GM13977 (cell line): ENCODE measurements at regions not wholly inside any gene's neighbourhood (a gene's known extent, or its start where the extent isn't known, plus 50 kb on each side); places are given as distances from the start of the nearest gene placed in this dataset.

ENCODE experiments used
- DNase-seq: peaks from one replicate; pipeline ENCODE4 v3.0.0; 2012; ENCODE audit warnings: low spot score
- in situ Hi-C: fragments of 300-500 bp; cut with MboI; formaldehyde crosslinking; loops from one replicate; pipeline ENCODE4 v1.12.0; 2022; ENCODE audit warnings: low sequenced_read_pairs, low pct_unique_long_range_greater_than_20kb, mixed read lengths, inconsistent platforms; ENCODE audit not compliant: unreplicated experiment
- TF ChIP-seq, protein P1 (sequence below): IDR thresholded peaks from 2 replicates; pipeline ENCODE4 v1.5.1; 2012; ENCODE audit warnings: mild to moderate bottlenecking, control low read depth; ENCODE audit not compliant: insufficient read depth; ENCODE audit errors: extremely low read depth, missing control alignments

DNA sequence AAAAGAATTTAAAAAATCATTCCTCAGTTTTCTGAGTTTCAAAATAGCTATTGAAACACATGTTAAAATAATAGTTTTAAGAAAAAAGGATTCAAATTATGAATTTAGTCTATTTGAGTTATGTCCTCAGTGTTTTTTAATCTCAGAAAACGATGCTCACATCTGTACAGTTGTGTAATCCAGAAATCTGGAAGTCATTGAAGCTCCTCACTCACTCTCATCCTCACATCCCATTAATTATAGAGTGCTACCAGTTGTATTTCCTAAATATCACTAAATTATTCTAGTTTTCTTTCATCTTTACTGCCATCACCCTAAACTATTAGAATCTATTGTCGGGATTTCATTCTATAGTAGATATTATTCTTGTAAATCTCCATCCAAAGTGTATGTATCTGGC lies 234.7 kb upstream of the RIMS1 start:
- TF ChIP-seq, protein P1, sequence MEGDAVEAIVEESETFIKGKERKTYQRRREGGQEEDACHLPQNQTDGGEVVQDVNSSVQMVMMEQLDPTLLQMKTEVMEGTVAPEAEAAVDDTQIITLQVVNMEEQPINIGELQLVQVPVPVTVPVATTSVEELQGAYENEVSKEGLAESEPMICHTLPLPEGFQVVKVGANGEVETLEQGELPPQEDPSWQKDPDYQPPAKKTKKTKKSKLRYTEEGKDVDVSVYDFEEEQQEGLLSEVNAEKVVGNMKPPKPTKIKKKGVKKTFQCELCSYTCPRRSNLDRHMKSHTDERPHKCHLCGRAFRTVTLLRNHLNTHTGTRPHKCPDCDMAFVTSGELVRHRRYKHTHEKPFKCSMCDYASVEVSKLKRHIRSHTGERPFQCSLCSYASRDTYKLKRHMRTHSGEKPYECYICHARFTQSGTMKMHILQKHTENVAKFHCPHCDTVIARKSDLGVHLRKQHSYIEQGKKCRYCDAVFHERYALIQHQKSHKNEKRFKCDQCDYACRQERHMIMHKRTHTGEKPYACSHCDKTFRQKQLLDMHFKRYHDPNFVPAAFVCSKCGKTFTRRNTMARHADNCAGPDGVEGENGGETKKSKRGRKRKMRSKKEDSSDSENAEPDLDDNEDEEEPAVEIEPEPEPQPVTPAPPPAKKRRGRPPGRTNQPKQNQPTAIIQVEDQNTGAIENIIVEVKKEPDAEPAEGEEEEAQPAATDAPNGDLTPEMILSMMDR, result no peak
- no peak for DNase-seq
- in situ Hi-C loops, result no loop called here

DNA sequence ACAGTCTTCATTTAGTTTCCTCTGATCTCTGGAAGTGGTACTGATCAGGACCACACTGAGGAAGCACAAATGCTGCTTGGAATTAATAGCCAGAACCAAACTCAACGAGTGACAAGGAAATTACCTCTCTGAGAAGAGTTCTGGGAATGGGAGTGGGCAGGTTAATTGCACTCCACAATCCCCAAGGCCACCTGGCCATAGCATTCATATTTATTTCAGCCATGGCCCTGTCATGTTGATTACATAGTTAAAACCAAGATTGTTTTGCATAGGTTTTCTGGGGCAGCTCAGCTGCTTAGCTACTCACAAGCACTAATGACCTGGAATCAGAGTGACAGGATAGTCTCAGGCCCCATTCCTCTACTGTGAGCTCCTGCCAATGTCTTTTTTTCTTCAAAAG lies 230.2 kb upstream of the RIMS1 start:
- TF ChIP-seq, protein P1, result no peak
- no peak for DNase-seq
- in situ Hi-C loops, result no loop called here

DNA sequence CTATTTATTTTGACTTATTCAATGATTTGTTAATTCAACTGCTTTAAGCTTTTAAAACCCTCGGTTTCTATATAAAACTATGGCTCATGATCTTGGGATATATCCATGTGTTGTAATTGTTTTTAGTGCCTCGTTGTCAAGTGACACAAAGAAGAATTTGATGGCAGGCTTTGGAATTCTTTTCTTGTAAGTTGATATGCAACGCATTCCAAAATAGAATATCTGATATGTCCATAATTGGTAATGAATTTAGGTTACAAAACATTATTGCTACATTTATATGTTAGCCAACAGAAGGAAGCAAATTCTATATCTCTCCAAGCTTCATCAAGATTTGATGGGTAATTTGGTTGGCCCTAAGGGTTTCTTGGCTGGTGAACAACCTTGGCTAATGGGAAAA lies 220.4 kb upstream of the RIMS1 start:
- in situ Hi-C loops, result no loop called here
- DNase-seq, result no peak
- TF ChIP-seq, protein P1, result no peak

DNA sequence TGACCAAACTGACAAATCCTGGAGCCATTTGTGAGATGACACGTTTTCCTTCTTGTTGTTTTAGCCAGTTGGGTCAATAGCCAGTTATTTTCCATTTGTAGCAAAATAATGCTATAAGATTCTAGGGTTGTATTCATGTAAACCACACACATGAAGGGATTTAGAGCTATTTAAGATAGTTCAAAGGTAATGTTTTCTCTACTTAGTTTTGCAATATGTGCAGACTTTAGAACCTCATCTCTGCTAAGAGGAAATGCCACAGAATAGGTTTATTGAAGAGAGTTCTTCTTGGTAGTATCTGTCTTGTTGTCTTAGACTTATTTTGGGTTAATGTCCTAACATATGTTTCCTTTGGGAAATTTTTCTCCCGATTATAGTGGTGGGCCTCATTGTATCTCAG lies 213.5 kb upstream of the RIMS1 start:
- in situ Hi-C loops, result no loop called here
- TF ChIP-seq, protein P1, result no peak
- no peak for DNase-seq

DNA sequence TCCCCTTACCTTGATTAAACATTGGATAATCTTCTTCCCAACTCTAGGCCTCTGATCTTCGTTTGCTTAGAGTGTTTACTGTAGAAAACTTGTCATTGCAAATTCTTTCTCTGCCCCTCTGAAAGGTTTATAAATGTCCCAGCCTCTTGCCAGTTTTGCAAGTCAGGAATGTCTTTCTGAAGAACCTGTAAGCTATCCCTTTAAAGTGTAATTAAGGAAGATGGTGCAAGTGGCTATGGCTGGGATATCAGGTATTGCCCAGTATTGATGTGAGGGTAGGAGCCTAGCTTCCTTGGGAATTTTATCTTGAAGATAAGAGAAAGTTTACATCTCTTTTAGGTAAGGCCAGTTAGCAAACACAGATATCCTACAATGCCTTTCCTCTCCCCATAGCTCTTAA lies 211.0 kb upstream of the RIMS1 start:
- TF ChIP-seq, protein P1, result no peak
- in situ Hi-C loops, result no loop called here
- no peak for DNase-seq

DNA sequence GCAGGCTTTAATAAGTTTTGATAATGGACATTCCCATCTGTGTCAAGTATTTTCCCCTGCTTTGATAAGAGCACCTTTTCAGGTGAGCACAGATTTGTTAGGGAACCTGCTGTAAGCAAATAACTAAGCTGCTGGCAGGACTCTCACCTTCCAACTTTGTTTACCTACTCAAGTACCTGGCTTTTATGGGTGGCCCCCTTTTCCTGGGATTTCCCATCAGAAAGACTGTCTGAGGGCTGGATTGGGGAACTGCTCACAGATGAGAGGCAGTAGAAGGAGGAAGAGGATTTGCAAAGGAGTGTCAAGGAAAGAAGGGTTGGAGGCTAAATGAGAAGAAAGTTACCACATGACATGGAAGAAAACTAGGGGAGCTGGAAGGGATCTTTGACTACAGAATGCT lies 210.1 kb upstream of the RIMS1 start:
- in situ Hi-C loops, result no loop called here
- TF ChIP-seq, protein P1, result no peak
- no peak for DNase-seq

DNA sequence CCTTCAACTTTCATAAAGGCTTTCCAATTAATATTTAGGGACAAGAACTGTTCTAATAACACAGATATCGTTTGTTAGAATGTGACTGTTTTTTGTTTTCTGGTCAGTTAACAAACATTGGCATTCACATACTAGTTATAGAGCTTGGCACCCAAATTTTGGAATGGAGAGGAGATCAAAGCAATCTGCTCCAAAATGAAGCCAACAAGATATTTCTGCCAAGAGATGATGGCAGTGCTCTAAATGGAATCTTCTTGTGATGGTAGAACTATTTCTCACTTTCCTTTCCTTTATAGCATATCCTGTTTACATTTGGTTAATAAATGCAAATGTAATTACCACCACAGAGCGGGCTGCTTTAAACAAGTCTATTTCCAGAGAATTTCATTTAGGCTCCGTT lies 208.3 kb upstream of the RIMS1 start:
- in situ Hi-C loops, result no loop called here
- TF ChIP-seq, protein P1, result no peak
- no peak for DNase-seq
